HG03469 (cell line): ENCODE measurements at regions not wholly inside any gene's neighbourhood (a gene's known extent, or its start where the extent isn't known, plus 50 kb on each side); places are given as distances from the start of the nearest gene placed in this dataset.

ENCODE experiments used
- ATAC-seq: cut with Tn5 transposase; IDR thresholded peaks from one replicate; pipeline ENCODE4 v1.9.1; 2021; ENCODE audit warnings: mild to moderate bottlenecking, moderate library complexity, moderate number of reproducible peaks; ENCODE audit not compliant: unreplicated experiment

GRCh38 chr5:18987101-18987500 lies 1000.9 kb downstream of the CDH18 start:
- no peak for ATAC-seq

GRCh38 chr5:18990852-18991251 lies 997.1 kb downstream of the CDH18 start:
- no peak for ATAC-seq

- no peak for ATAC-seq
These were observed 995.7 kb downstream of the CDH18 start for GRCh38 chr5:18992264-18992663.

GRCh38 chr5:18999478-18999877 lies 988.5 kb downstream of the CDH18 start:
- no peak for ATAC-seq

- no peak for ATAC-seq
These were observed 986.9 kb downstream of the CDH18 start for GRCh38 chr5:19001054-19001453.

GRCh38 chr5:19001539-19001938 lies 986.5 kb downstream of the CDH18 start:
- no peak for ATAC-seq

- no peak for ATAC-seq
These were observed 985.9 kb downstream of the CDH18 start for GRCh38 chr5:19002111-19002510.

GRCh38 chr5:19018822-19019221 lies 969.2 kb downstream of the CDH18 start:
- no peak for ATAC-seq

GRCh38 chr5:19031491-19031890 lies 956.5 kb downstream of the CDH18 start:
- ATAC-seq: no peak

GRCh38 chr5:19035816-19036215 lies 952.2 kb downstream of the CDH18 start:
- no peak for ATAC-seq

- ATAC-seq: no peak
These were observed 945.9 kb downstream of the CDH18 start for GRCh38 chr5:19042106-19042505.

GRCh38 chr5:19044311-19044710 lies 943.7 kb downstream of the CDH18 start:
- no peak for ATAC-seq

- no peak for ATAC-seq
These were observed 942.9 kb downstream of the CDH18 start for GRCh38 chr5:19044931-19045695.

GRCh38 chr5:19047277-19047676 lies 940.7 kb downstream of the CDH18 start:
- no peak for ATAC-seq

- no peak for ATAC-seq
These were observed 939.3 kb downstream of the CDH18 start for GRCh38 chr5:19048726-19049125.

- ATAC-seq: no peak
These were observed 929.8 kb downstream of the CDH18 start for GRCh38 chr5:19058216-19058615.

- ATAC-seq: no peak
These were observed 923.9 kb downstream of the CDH18 start for GRCh38 chr5:19064094-19064493.

GRCh38 chr5:19067741-19068140 lies 920.3 kb downstream of the CDH18 start:
- no peak for ATAC-seq

GRCh38 chr5:19098434-19098833 lies 889.6 kb downstream of the CDH18 start:
- no peak for ATAC-seq

- no peak for ATAC-seq
These were observed 888.8 kb downstream of the CDH18 start for GRCh38 chr5:19099195-19099594.

- ATAC-seq: no peak
These were observed 883.1 kb downstream of the CDH18 start for GRCh38 chr5:19104948-19105347.

- no peak for ATAC-seq
These were observed 865.1 kb downstream of the CDH18 start for GRCh38 chr5:19122923-19123322.
